SU-DHL-6 (cell line): ENCODE measurements at regions not wholly inside any gene's neighbourhood (a gene's known extent, or its start where the extent isn't known, plus 50 kb on each side); places are given as distances from the start of the nearest gene placed in this dataset.

ENCODE experiments used
- CTCF ChIP-seq: fragments of 200-600 bp; sonication (generic); IDR thresholded peaks from one replicate; pipeline ENCODE4 v1.5.1; 2017; ENCODE audit warnings: antibody characterized with exemption, mild to moderate bottlenecking, low read length, moderate library complexity; ENCODE audit not compliant: insufficient read depth, poor library complexity, severe bottlenecking
- EZH2phosphoT487 ChIP-seq: fragments of 200-600 bp; sonication (generic), shearing (Covaris generic); conservative IDR thresholded peaks from 2 replicates; pipeline ENCODE4 v1.6.1; 2018; ENCODE audit warnings: mild to moderate bottlenecking, antibody characterized with exemption, low read length, moderate library complexity, mixed read lengths

- TF ChIP-seq CTCF (no peak), EZH2phosphoT487 (no peak)
These were observed 101.1 kb downstream of the ZFP36L2 start for GRCh38 chr2:43125090-43125998.
